HepG2 (cell line): ENCODE measurements at regions not wholly inside any gene's neighbourhood (a gene's known extent, or its start where the extent isn't known, plus 50 kb on each side); places are given as distances from the start of the nearest gene placed in this dataset.

Experiments
- CREM ChIP-seq, 2 experiments: sonication (generic) in 1 of 2; formaldehyde crosslinking in 1 of 2; IDR thresholded peaks; 2 replicates each; pipeline versions ENCODE4 v1.4.0 to v1.6.1; 2016 to 2020; ENCODE audit warnings: antibody characterized with exemption in 1 of 2, mild to moderate bottlenecking in 1 of 2, missing genetic modification reagents in 1 of 2
- EZH2 ChIP-seq: conservative IDR thresholded peaks from 2 replicates; pipeline ENCODE4 v1.6.1; 2012; ENCODE audit warnings: mild to moderate bottlenecking, low read depth, low read length, moderate library complexity
- MAX ChIP-seq: IDR thresholded peaks from 2 replicates; pipeline ENCODE4 v1.6.1; 2012; ENCODE audit warnings: inconsistent platforms
- MYPOP ChIP-seq: sonication (generic); formaldehyde crosslinking; IDR thresholded peaks from 2 replicates; pipeline ENCODE4 v1.8.1; 2023; ENCODE audit warnings: mild to moderate bottlenecking, moderate library complexity, missing genetic modification reagents
- NRL ChIP-seq: sonication (generic); formaldehyde crosslinking; IDR thresholded peaks from 2 replicates; pipeline ENCODE4 v1.5.0; 2020; ENCODE audit warnings: missing genetic modification reagents, mild to moderate bottlenecking, moderate library complexity, borderline replicate concordance
- POLR2AphosphoS2 ChIP-seq: IDR thresholded peaks from 2 replicates; pipeline ENCODE4 v1.6.1; 2011; ENCODE audit warnings: low read depth, low read length, improper control_type of control experiment
- THRA ChIP-seq: sonication (generic); formaldehyde crosslinking; IDR thresholded peaks from 2 replicates; pipeline ENCODE4 v1.4.0; 2020; ENCODE audit warnings: missing genetic modification reagents, borderline replicate concordance
- TSC22D2 ChIP-seq: sonication (generic); formaldehyde crosslinking; IDR thresholded peaks from 2 replicates; pipeline ENCODE4 v1.5.1; 2020; ENCODE audit warnings: missing genetic modification reagents, mild to moderate bottlenecking, borderline replicate concordance
- ZBTB25 ChIP-seq: IDR thresholded peaks from 2 replicates; pipeline ENCODE4 v1.6.1; 2018; ENCODE audit warnings: missing genetic modification reagents
- ZBTB34 ChIP-seq: sonication (generic); formaldehyde crosslinking; IDR thresholded peaks from 2 replicates; pipeline ENCODE4 v1.8.0; 2022; ENCODE audit warnings: mild to moderate bottlenecking, missing genetic modification reagents
- ZNF10 ChIP-seq: sonication (generic); formaldehyde crosslinking; IDR thresholded peaks from 2 replicates; pipeline ENCODE4 v1.4.0; 2020; ENCODE audit warnings: mild to moderate bottlenecking, low read depth, missing genetic modification reagents, borderline replicate concordance
- ZNF234 ChIP-seq: sonication (generic); formaldehyde crosslinking; conservative IDR thresholded peaks from 2 replicates; pipeline ENCODE4 v1.5.1; 2020; ENCODE audit warnings: mild to moderate bottlenecking, missing genetic modification reagents
- ZNF275 ChIP-seq: sonication (generic); formaldehyde crosslinking; IDR thresholded peaks from 2 replicates; pipeline ENCODE4 v1.8.0; 2022; ENCODE audit warnings: missing genetic modification reagents, mild to moderate bottlenecking, inconsistent platforms, borderline replicate concordance
- ZNF496 ChIP-seq: sonication (generic); formaldehyde crosslinking; IDR thresholded peaks from 2 replicates; pipeline ENCODE4 v1.8.1; 2023; ENCODE audit warnings: mild to moderate bottlenecking, moderate library complexity, missing genetic modification reagents; ENCODE audit not compliant: insufficient replicate concordance
- ZNF503 ChIP-seq: sonication (generic); formaldehyde crosslinking; IDR thresholded peaks from 2 replicates; pipeline ENCODE4 v1.4.0; 2020; ENCODE audit warnings: missing genetic modification reagents
- ZNF83 ChIP-seq: sonication (generic); formaldehyde crosslinking; IDR thresholded peaks from 2 replicates; pipeline ENCODE4 v1.4.0; 2020; ENCODE audit warnings: missing genetic modification reagents, mild to moderate bottlenecking, borderline replicate concordance
- ZNF841 ChIP-seq: sonication (generic); formaldehyde crosslinking; IDR thresholded peaks from 2 replicates; pipeline ENCODE4 v1.8.1; 2023; ENCODE audit warnings: missing genetic modification reagents, borderline replicate concordance
- ZSCAN29 ChIP-seq: sonication (generic); formaldehyde crosslinking; conservative IDR thresholded peaks from 2 replicates; pipeline ENCODE4 v1.4.0; 2020; ENCODE audit warnings: mild to moderate bottlenecking, missing genetic modification reagents

- peak; percentile 88 for TF ChIP-seq MAX
- peak; percentile 10; the same call in 1 of the 2 replicates for TF ChIP-seq ZBTB34
- TF ChIP-seq POLR2AphosphoS2, result no peak
- TF ChIP-seq NRL (CRISPR knock-in tag), result peak; percentile 74; the same call in 1 of the 2 replicates
- TF ChIP-seq ZNF496, result no peak
- TF ChIP-seq TSC22D2 (CRISPR knock-in tag), result peak; percentile 94
- TF ChIP-seq EZH2, result no peak
- no peak; the same call in 1 of the 2 replicates for TF ChIP-seq ZNF275 (CRISPR knock-in tag)
- TF ChIP-seq ZNF83 (CRISPR knock-in tag), result no peak
- peak; percentile 47; the same call in 1 of the 2 replicates for TF ChIP-seq ZNF503 (CRISPR knock-in tag)
- TF ChIP-seq ZSCAN29 (CRISPR knock-in tag), result no peak
- TF ChIP-seq CREM (IDR thresholded peaks at IDR 0.05), result peak; percentile 75
- no peak for TF ChIP-seq CREM (CRISPR knock-in tag; IDR thresholded peaks at IDR 0.05)
- peak; percentile 61 for TF ChIP-seq THRA
- TF ChIP-seq ZNF841, result no peak
- TF ChIP-seq ZNF10, result no peak
- peak; percentile 50 for TF ChIP-seq ZBTB25
- TF ChIP-seq MYPOP (CRISPR knock-in tag), result peak; percentile 54; the same call in 1 of the 2 replicates
- TF ChIP-seq ZNF234 (CRISPR knock-in tag), result no peak
Measured at GRCh38 chr2:41840702-41841551, 206.9 kb upstream of the PKDCC start (continued).
